H1 (cell line): ENCODE measurements at regions not wholly inside any gene's neighbourhood (a gene's known extent, or its start where the extent isn't known, plus 50 kb on each side); places are given as distances from the start of the nearest gene placed in this dataset.

Experiments used
- CTCF ChIA-PET: fragments of 300-600 bp; sonication (Branson Sonifier 250); formaldehyde crosslinking; loops from one replicate; lab custom pipeline; 2021; ENCODE audit not compliant: partially characterized antibody; lab: Charles Lee
- POLR2A ChIA-PET: fragments of 300-600 bp; sonication (Branson Sonifier 250); formaldehyde crosslinking; loops from one replicate; lab custom pipeline; 2021; ENCODE audit warnings: inconsistent platforms; ENCODE audit not compliant: partially characterized antibody; lab: Charles Lee
- DNase-seq, 2 experiments: peaks; one replicate each; pipeline versions ENCODE4 v3.0.0 to v3.0.0-alpha.2; 2010 to 2022; ENCODE audit warnings: low spot score in 2 of 2, low read depth in 1 of 2, mixed read lengths in 1 of 2
- FAIRE-seq: peaks from 2 replicates; lab custom pipeline; 2011; peaks lifted over from hg19 to GRCh38; lab: Jason Lieb, UNC
- H2AFZ ChIP-seq: 2 replicates; pipeline ENCODE4 v1.8.1; 2012; ENCODE audit warnings: low read length, inconsistent platforms
- H2AK5ac ChIP-seq: 2 replicates; pipeline ENCODE4 v1.6.1; 2013; ENCODE audit warnings: low read depth, low read length
- H2BK120ac ChIP-seq: replicated peaks from 2 replicates; pipeline ENCODE3; 2013; ENCODE audit warnings: low read depth, low read length, inconsistent platforms
- H2BK12ac ChIP-seq: 2 replicates; pipeline ENCODE4 v1.6.1; 2013; ENCODE audit warnings: low read depth, low read length
- H2BK15ac ChIP-seq: 2 replicates; pipeline ENCODE4 v1.6.1; 2013; ENCODE audit warnings: low read length
- H2BK20ac ChIP-seq: 2 replicates; pipeline ENCODE4 v1.6.1; 2013; ENCODE audit warnings: low read length
- H2BK5ac ChIP-seq: 2 replicates; pipeline ENCODE4 v1.6.1; 2013; ENCODE audit warnings: low read depth, low read length
- H3K14ac ChIP-seq: 2 replicates; pipeline ENCODE4 v1.6.1; 2013; ENCODE audit warnings: inconsistent platforms; ENCODE audit not compliant: insufficient read length
- H3K18ac ChIP-seq: 2 replicates; pipeline ENCODE4 v1.6.1; 2013; ENCODE audit warnings: low read length; ENCODE audit errors: extremely low read depth
- H3K23ac ChIP-seq: 2 replicates; pipeline ENCODE4 v1.6.1; 2013; ENCODE audit warnings: inconsistent platforms; ENCODE audit not compliant: insufficient read length
- H3K23me2 ChIP-seq: 2 replicates; pipeline ENCODE4 v1.6.1; 2013; ENCODE audit warnings: low read depth, low read length
- H3K27ac ChIP-seq: 2 replicates; pipeline ENCODE4 v1.6.1; 2011; ENCODE audit warnings: low read depth, low read length, inconsistent platforms
- H3K27me3 ChIP-seq, 4 experiments: replicated peaks in 1 of 4; 1 replicate in 1 of 4; 2 replicates in 3 of 4; pipeline versions ENCODE4 v1.6.1 to v1.8.1; 2011 to 2013; ENCODE audit warnings: low read length in 3 of 4, mild to moderate bottlenecking in 3 of 4, inconsistent platforms in 2 of 4, mixed read lengths in 2 of 4, moderate library complexity in 1 of 4; ENCODE audit not compliant: control insufficient read depth in 3 of 4, insufficient read depth in 3 of 4; ENCODE audit errors: extremely low read depth in 1 of 4
- H3K36me3 ChIP-seq, 4 experiments: 2 replicates each; pipeline versions ENCODE4 v1.6.1 to v1.8.1; 2011 to 2013; ENCODE audit warnings: mild to moderate bottlenecking in 4 of 4, low read length in 3 of 4, moderate library complexity in 2 of 4, control low read depth in 1 of 4, inconsistent platforms in 1 of 4; ENCODE audit not compliant: insufficient read depth in 4 of 4, control insufficient read depth in 2 of 4
- H3K4ac ChIP-seq: replicated peaks from 2 replicates; pipeline ENCODE3; 2013; ENCODE audit warnings: low read length, low read depth, mixed read lengths, inconsistent platforms; ENCODE audit not compliant: insufficient read length
- H3K4me1 ChIP-seq, 4 experiments: replicated peaks in 1 of 4; 1 replicate in 1 of 4; 2 replicates in 3 of 4; pipeline versions ENCODE4 v1.6.1 to v1.8.1; 2011 to 2013; ENCODE audit warnings: low read length in 3 of 4, inconsistent platforms in 2 of 4, mixed read lengths in 1 of 4; ENCODE audit not compliant: insufficient read depth in 4 of 4, control insufficient read depth in 3 of 4
- H3K4me2 ChIP-seq, 2 experiments: 2 replicates each; pipeline versions ENCODE4 v1.6.1 to v1.8.1; 2011 to 2013; ENCODE audit warnings: low read depth in 2 of 2, low read length in 2 of 2, control low read depth in 1 of 2, inconsistent platforms in 1 of 2, mild to moderate bottlenecking in 1 of 2; ENCODE audit not compliant: insufficient read depth in 1 of 2
- H3K4me3 ChIP-seq, 4 experiments: fragments of 200-600, 300-600 bp in 1 of 4; sonication (generic), shearing (Covaris generic), sonication (Bioruptor Twin) in 1 of 4; 2 replicates each; pipeline versions ENCODE4 v1.5.1 to v1.8.1; 2011 to 2016; ENCODE audit warnings: low read length in 4 of 4, low read depth in 3 of 4, control low read depth in 2 of 4, inconsistent platforms in 2 of 4, mild to moderate bottlenecking in 2 of 4, mixed read lengths in 1 of 4, moderate library complexity in 1 of 4; ENCODE audit not compliant: insufficient read depth in 2 of 4; ENCODE audit errors: extremely low read depth in 1 of 4
- H3K56ac ChIP-seq: replicated peaks from 2 replicates; pipeline ENCODE3; 2013; ENCODE audit warnings: low read depth, mild to moderate bottlenecking, mixed read lengths, low read length, inconsistent platforms; ENCODE audit not compliant: insufficient read length
- H3K79me1 ChIP-seq: 2 replicates; pipeline ENCODE4 v1.6.1; 2013; ENCODE audit warnings: low read depth, low read length, control low read depth
- H3K79me2 ChIP-seq, 2 experiments: 2 replicates each; pipeline versions ENCODE4 v1.6.1 to v1.8.1; 2012 to 2013; ENCODE audit warnings: low read length in 2 of 2, mild to moderate bottlenecking in 2 of 2, inconsistent platforms in 1 of 2; ENCODE audit not compliant: insufficient read depth in 2 of 2, control insufficient read depth in 1 of 2
- H3K9ac ChIP-seq, 4 experiments: replicated peaks in 1 of 4; 1 replicate in 1 of 4; 2 replicates in 3 of 4; pipeline versions ENCODE4 v1.6.1 to v1.8.1; 2011 to 2013; ENCODE audit warnings: low read depth in 3 of 4, low read length in 3 of 4, control low read depth in 2 of 4, mild to moderate bottlenecking in 2 of 4, moderate library complexity in 2 of 4, inconsistent platforms in 1 of 4; ENCODE audit errors: extremely low read depth in 1 of 4
- H3K9me3 ChIP-seq, 2 experiments: 2 replicates each; pipeline versions ENCODE4 v1.6.1 to v1.8.1; 2012 to 2013; ENCODE audit warnings: mild to moderate bottlenecking in 2 of 2, moderate library complexity in 2 of 2, control low read depth in 1 of 2, inconsistent platforms in 1 of 2, low read depth in 1 of 2, low read length in 1 of 2, mixed read lengths in 1 of 2; ENCODE audit not compliant: insufficient read depth in 2 of 2
- H4K20me1 ChIP-seq, 2 experiments: replicated peaks in 1 of 2; 2 replicates each; pipeline versions ENCODE3 to v1.8.1; 2011 to 2013; ENCODE audit warnings: inconsistent platforms in 2 of 2, low read length in 2 of 2, mild to moderate bottlenecking in 1 of 2; ENCODE audit not compliant: insufficient read depth in 2 of 2, control insufficient read depth in 1 of 2
- H4K5ac ChIP-seq: 2 replicates; pipeline ENCODE4 v1.6.1; 2013; ENCODE audit warnings: low read length, low read depth, mixed read lengths, inconsistent platforms; ENCODE audit not compliant: insufficient read length
- H4K8ac ChIP-seq: 2 replicates; pipeline ENCODE4 v1.8.0; 2013; ENCODE audit warnings: mild to moderate bottlenecking, moderate library complexity, low read length, inconsistent platforms; ENCODE audit not compliant: insufficient read depth; ENCODE audit errors: extremely low read depth
- H4K91ac ChIP-seq: replicated peaks from 2 replicates; pipeline ENCODE3; 2013; ENCODE audit warnings: low read length, mixed read lengths, inconsistent platforms; ENCODE audit not compliant: insufficient read length
- CBX5 ChIP-seq: fragments of 300-800, 300-1000 bp; sonication (generic); IDR thresholded peaks from 2 replicates; pipeline ENCODE4 v1.7.1; 2016; ENCODE audit warnings: antibody characterized with exemption, low read length, low read depth
- FOSL1 ChIP-seq: IDR thresholded peaks from 2 replicates; pipeline ENCODE4 v1.6.1; 2011; ENCODE audit warnings: mild to moderate bottlenecking, low read depth, low read length, moderate library complexity; ENCODE audit not compliant: insufficient read depth
- SAP30 ChIP-seq: fragments of 300-600 bp; sonication (generic); IDR thresholded peaks from 2 replicates; pipeline ENCODE4 v1.7.1; 2012; ENCODE audit warnings: low read length, moderate library complexity, mild to moderate bottlenecking, inconsistent platforms; ENCODE audit not compliant: insufficient read depth, insufficient replicate concordance
- WGBS, 2 experiments: shearing (Covaris generic) in 1 of 2; methylation state at CpG; one replicate each; pipeline versions ENCODE4 v1.1.6 to v1.1.7; 2013 to 2015; ENCODE audit warnings: low lambda C conversion rate in 2 of 2, mixed read lengths in 2 of 2, inconsistent platforms in 1 of 2, low coverage in 1 of 2, missing lambda C conversion rate in 1 of 2; ENCODE audit not compliant: insufficient replicate concordance in 2 of 2, insufficient coverage in 1 of 2, insufficient read length in 1 of 2; ENCODE audit errors: extremely low coverage in 1 of 2, missing lambda C conversion rate in 1 of 2; 5-methylcytosine and 5-hydroxymethylcytosine counted together
- TF ChIP-seq, protein P1 (sequence below): IDR thresholded peaks from 2 replicates; pipeline ENCODE4 v1.6.1; 2011; ENCODE audit warnings: low read depth, mild to moderate bottlenecking, low read length; ENCODE audit not compliant: insufficient read depth

DNA sequence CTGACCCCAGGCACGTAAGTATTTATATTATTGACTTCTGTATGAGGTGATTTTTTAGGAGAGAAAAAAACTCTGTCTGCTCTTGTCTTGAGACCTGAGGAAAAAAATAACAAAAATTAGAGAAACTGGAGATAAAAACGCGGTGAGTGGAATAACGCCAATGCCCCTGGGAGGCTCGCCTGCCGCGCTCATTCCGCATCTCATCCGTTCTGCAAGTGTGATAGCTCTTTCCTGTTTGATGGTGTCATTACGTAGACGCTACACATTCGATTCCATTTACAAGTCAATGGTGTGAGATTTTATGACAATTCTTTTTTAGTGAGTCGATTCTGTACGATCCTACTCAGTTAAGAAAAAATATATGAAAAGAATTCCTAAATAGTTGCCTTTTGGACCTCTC, 194.3 kb upstream of the SMIM21 start:
- H3K18ac ChIP-seq, result no peak overlapping the region
- no peak overlapping the region for H3K4ac ChIP-seq
- H3K4me2 ChIP-seq, result no peak overlapping the region
- no peak overlapping the region for H3K9ac ChIP-seq
- H2BK5ac ChIP-seq, result no peak overlapping the region
- no peak overlapping the region for H4K91ac ChIP-seq
- WGBS, 2 experiments, result 95% methylated on average over 14 of the region's 14 CpGs; no CpG with 5 or more reads in 1 of the 2 experiments
- no peak overlapping the region for H3K27ac ChIP-seq
- no peaks in the 10 kb centered on the region for H3K4me1 ChIP-seq
- DNase-seq (no peak), FAIRE-seq (no peak)
- CTCF ChIA-PET, result no interaction called here
- no peaks in the 10 kb centered on the region for H3K79me2 ChIP-seq
- no peak overlapping the region for H2BK120ac ChIP-seq
- H3K23me2 ChIP-seq, result no peaks in the 10 kb centered on the region
- H4K20me1 ChIP-seq, result no peaks in the 10 kb centered on the region
- H3K27me3 ChIP-seq, result no peaks in the 10 kb centered on the region
- H3K36me3 ChIP-seq, result no peaks in the 10 kb centered on the region
- no peak overlapping the region for H2AFZ ChIP-seq
- H4K8ac ChIP-seq, result no peak overlapping the region
- H3K23ac ChIP-seq, result no peak overlapping the region
- H2BK12ac ChIP-seq, result no peak overlapping the region
- no peak overlapping the region for H2BK15ac ChIP-seq
- H2AK5ac ChIP-seq, result no peak overlapping the region
- no peak overlapping the region for H3K14ac ChIP-seq
- no peaks in the 10 kb centered on the region for H3K9me3 ChIP-seq
- H2BK20ac ChIP-seq, result no peak overlapping the region
- no peak overlapping the region for H4K5ac ChIP-seq
- POLR2A ChIA-PET, result no interaction called here
- no peak overlapping the region for H3K4me3 ChIP-seq
- TF ChIP-seq SAP30, result no peak
- no peak for TF ChIP-seq CBX5
- TF ChIP-seq FOSL1, result no peak
- TF ChIP-seq, protein P1, sequence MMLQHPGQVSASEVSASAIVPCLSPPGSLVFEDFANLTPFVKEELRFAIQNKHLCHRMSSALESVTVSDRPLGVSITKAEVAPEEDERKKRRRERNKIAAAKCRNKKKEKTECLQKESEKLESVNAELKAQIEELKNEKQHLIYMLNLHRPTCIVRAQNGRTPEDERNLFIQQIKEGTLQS, result no peak
- no peak overlapping the region for H3K56ac ChIP-seq
- no peaks in the 10 kb centered on the region for H3K79me1 ChIP-seq
